Spleen (tissue), 7 donors: ENCODE measurements at regions not wholly inside any gene's neighbourhood (a gene's known extent, or its start where the extent isn't known, plus 50 kb on each side); places are given as distances from the start of the nearest gene placed in this dataset.

Source experiments
- POLR2A ChIP-seq, 3 donors: fragments of 450-650 bp; IDR thresholded peaks; one replicate each; pipeline ENCODE4 v1.5.1; 2017; ENCODE audit warnings: antibody characterized with exemption in 3 of 3, mild to moderate bottlenecking in 1 of 3
- POLR2AphosphoS5 ChIP-seq, 3 donors: sonication (generic); formaldehyde crosslinking; IDR thresholded peaks; one replicate each; pipeline ENCODE4 v1.5.1; 2017; ENCODE audit warnings: antibody characterized with exemption in 3 of 3
- TF ChIP-seq, protein P1 (sequence below), 11 experiments: fragments of 200-600 bp in 7 of 11; fragments of 450-650 bp in 4 of 11; sonication (generic) in 4 of 11; IDR thresholded peaks in 8 of 11; conservative IDR thresholded peaks in 3 of 11; 1 replicate in 7 of 11; 2 replicates in 4 of 11; pipeline versions ENCODE4 v1.4.0 to v1.8.0; 2016 to 2021; ENCODE audit warnings: antibody characterized with exemption in 11 of 11, inconsistent platforms in 4 of 11, mild to moderate bottlenecking in 1 of 11
- donor health status: DM: no; HTN: no; CAD: no; lungs with moderate emphysema.
- donor health status: DM: no; HTN: no; CAD: no.
- donor health status: DM: no; HTN: no; CAD: no.

DNA sequence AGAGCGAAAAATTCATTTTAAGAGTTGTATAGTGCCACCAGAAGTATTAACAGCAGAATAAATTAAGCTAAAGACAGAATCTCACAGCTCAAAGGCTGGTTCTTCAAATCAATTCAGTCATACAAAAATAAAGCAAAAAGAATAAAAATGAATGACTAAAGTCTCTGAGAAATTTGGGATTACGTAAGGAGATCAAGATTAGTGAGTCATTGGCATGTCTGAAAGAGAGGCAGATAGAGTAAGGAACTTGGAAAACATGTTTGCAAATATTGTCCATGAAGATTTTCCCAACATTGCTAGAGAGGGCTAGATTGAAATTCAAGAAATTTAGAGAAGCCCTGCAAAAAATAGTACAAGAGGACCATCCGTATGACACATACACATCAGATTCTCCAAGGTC lies 1413.9 kb upstream of the ADGRB3 start:
- TF ChIP-seq, protein P1, sequence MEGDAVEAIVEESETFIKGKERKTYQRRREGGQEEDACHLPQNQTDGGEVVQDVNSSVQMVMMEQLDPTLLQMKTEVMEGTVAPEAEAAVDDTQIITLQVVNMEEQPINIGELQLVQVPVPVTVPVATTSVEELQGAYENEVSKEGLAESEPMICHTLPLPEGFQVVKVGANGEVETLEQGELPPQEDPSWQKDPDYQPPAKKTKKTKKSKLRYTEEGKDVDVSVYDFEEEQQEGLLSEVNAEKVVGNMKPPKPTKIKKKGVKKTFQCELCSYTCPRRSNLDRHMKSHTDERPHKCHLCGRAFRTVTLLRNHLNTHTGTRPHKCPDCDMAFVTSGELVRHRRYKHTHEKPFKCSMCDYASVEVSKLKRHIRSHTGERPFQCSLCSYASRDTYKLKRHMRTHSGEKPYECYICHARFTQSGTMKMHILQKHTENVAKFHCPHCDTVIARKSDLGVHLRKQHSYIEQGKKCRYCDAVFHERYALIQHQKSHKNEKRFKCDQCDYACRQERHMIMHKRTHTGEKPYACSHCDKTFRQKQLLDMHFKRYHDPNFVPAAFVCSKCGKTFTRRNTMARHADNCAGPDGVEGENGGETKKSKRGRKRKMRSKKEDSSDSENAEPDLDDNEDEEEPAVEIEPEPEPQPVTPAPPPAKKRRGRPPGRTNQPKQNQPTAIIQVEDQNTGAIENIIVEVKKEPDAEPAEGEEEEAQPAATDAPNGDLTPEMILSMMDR (IDR thresholded peaks at IDR 0.05 in 8 of 11, conservative IDR thresholded peaks at IDR 0.05 in 3 of 11): no peak
- TF ChIP-seq POLR2A (IDR thresholded peaks at IDR 0.05): no peak
- no peak for TF ChIP-seq POLR2AphosphoS5 (IDR thresholded peaks at IDR 0.05)
